ENCODE measurements at regions not wholly inside any gene's neighbourhood (a gene's known extent, or its start where the extent isn't known, plus 50 kb on each side); places are given as distances from the start of the nearest gene placed in this dataset.

GRCh38 chr9:82146677-82147076 lies 158.1 kb downstream of the SPATA31D1 start:
- ChIA-PET POLR2A (no interaction called here), CTCF (no interaction called here)
- peaks cover 8% of the 10 kb centered on the region for H3K4me1 ChIP-seq (ENCODE audit: control insufficient read depth, insufficient read depth, low read length)

GRCh38 chr9:82147798-82148425 lies 159.3 kb downstream of the SPATA31D1 start:
- peaks cover 8% of the 10 kb centered on the region for H3K4me1 ChIP-seq (ENCODE audit: control insufficient read depth, insufficient read depth, low read length)
- no peaks in the 10 kb centered on the region for H3K36me3 ChIP-seq (ENCODE audit: control insufficient read depth in 2 of 2, insufficient read depth in 1 of 2, low read length in 2 of 2)
- ChIA-PET POLR2A (no interaction called here), CTCF (no interaction called here)
- no peaks in the 10 kb centered on the region for H3K9me3 ChIP-seq (ENCODE audit: control insufficient read depth, insufficient read depth, low read depth, low read length)
- H3K27ac ChIP-seq (ENCODE audit: extremely low read depth, low read depth, low read length), result no peak overlapping the region
- TF ChIP-seq SP2 (tag by site-specific recombination; IDR thresholded peaks at IDR 0.05) (no peak), ZNF274 (IDR thresholded peaks at IDR 0.05; ENCODE audit: low read length) (no peak), ZNF274 (tag by site-specific recombination; IDR thresholded peaks at IDR 0.05; ENCODE audit: borderline replicate concordance) (no peak), ZSCAN16 (tag by site-specific recombination; IDR thresholded peaks at IDR 0.05) (no peak), ZNF596 (tag by site-specific recombination; IDR thresholded peaks at IDR 0.05) (no peak), ZBTB1 (tag by site-specific recombination; IDR thresholded peaks at IDR 0.05) (no peak)
- H3K4me3 ChIP-seq (ENCODE audit: low read depth, low read length), result no peak overlapping the region

More at GRCh38 chr9:82146677-82147076, 158.1 kb downstream of the SPATA31D1 start:
- no peak overlapping the region for H3K27ac ChIP-seq (ENCODE audit: extremely low read depth, low read depth, low read length)
- H3K9me3 ChIP-seq (ENCODE audit: control insufficient read depth, insufficient read depth, low read depth, low read length), result no peaks in the 10 kb centered on the region
- H3K36me3 ChIP-seq (ENCODE audit: control insufficient read depth in 2 of 2, insufficient read depth in 1 of 2, low read length in 2 of 2), result no peaks in the 10 kb centered on the region
- TF ChIP-seq SALL2 (tag by site-specific recombination; IDR thresholded peaks at IDR 0.05; ENCODE audit: borderline replicate concordance), result no peak
- TF ChIP-seq ZNF19 (tag by site-specific recombination; IDR thresholded peaks at IDR 0.05; ENCODE audit: low read depth), result no peak
- TF ChIP-seq ZNF174 (tag by site-specific recombination; IDR thresholded peaks at IDR 0.05), result no peak
- TF ChIP-seq ZNF10 (tag by site-specific recombination; IDR thresholded peaks at IDR 0.05), result no peak
- H3K4me3 ChIP-seq (ENCODE audit: low read depth, low read length), result no peak overlapping the region

GRCh38 chr9:82148426-82148810 lies 159.8 kb downstream of the SPATA31D1 start:
- Histone ChIP-seq H3K9me3 (ENCODE audit: control insufficient read depth, insufficient read depth, low read depth, low read length) (no peaks in the 10 kb centered on the region), H3K27ac (ENCODE audit: extremely low read depth, low read depth, low read length) (no peak overlapping the region), H3K4me3 (ENCODE audit: low read depth, low read length) (no peak overlapping the region), H3K36me3 (ENCODE audit: control insufficient read depth in 2 of 2, insufficient read depth in 1 of 2, low read length in 2 of 2) (no peaks in the 10 kb centered on the region), H3K4me1 (ENCODE audit: control insufficient read depth, insufficient read depth, low read length) (peaks cover 8% of the 10 kb centered on the region)
- ChIA-PET CTCF (no interaction called here), POLR2A (interaction anchor here (1.3 kb wide), 1 partner anchor 9 kb away, joined by 3 read pairs; no protein-coding TSS in a partner anchor)
- TF ChIP-seq PRDM1 (tag by site-specific recombination; IDR thresholded peaks at IDR 0.05), result 0 out of 2 replicates have a peak, but pooled peaks have one; percentile 36
- no peak for TF ChIP-seq ZNF404 (tag by site-specific recombination; IDR thresholded peaks at IDR 0.05)

- Histone ChIP-seq H3K27ac (ENCODE audit: extremely low read depth, low read depth, low read length) (peak overlapping the region; percentile 17; the same call in 1 of the 2 replicates), H3K36me3 (ENCODE audit: control insufficient read depth in 2 of 2, insufficient read depth in 1 of 2, low read length in 2 of 2) (no peaks in the 10 kb centered on the region), H3K9me3 (ENCODE audit: control insufficient read depth, insufficient read depth, low read depth, low read length) (no peaks in the 10 kb centered on the region), H3K4me3 (ENCODE audit: low read depth, low read length) (no peak overlapping the region), H3K4me1 (ENCODE audit: control insufficient read depth, insufficient read depth, low read length) (peaks cover 8% of the 10 kb centered on the region)
- CTCF ChIA-PET, result interaction anchor here (0.6 kb wide), 1 partner anchor 7 kb away, joined by 3 read pairs; no protein-coding TSS in a partner anchor
- POLR2A ChIA-PET, result interaction anchor here (1.3 kb wide), 1 partner anchor 9 kb away, joined by 3 read pairs; no protein-coding TSS in a partner anchor
- TF ChIP-seq SP7 (tag by site-specific recombination; IDR thresholded peaks at IDR 0.05) (peak; percentile 82), ZSCAN4 (tag by site-specific recombination; IDR thresholded peaks at IDR 0.05) (no peak), GLI2 (tag by site-specific recombination; IDR thresholded peaks at IDR 0.05; ENCODE audit: borderline replicate concordance, low read depth) (no peak), ZNF416 (tag by site-specific recombination; IDR thresholded peaks at IDR 0.05) (no peak), KLF9 (tag by site-specific recombination; IDR thresholded peaks at IDR 0.05; ENCODE audit: low read depth) (no peak), ZNF18 (tag by site-specific recombination; IDR thresholded peaks at IDR 0.05) (no peak), ZNF629 (tag by site-specific recombination; IDR thresholded peaks at IDR 0.05) (peak; percentile 52), FEZF1 (tag by site-specific recombination; IDR thresholded peaks at IDR 0.05) (peak; percentile 56; the same call in 1 of the 2 replicates), ZNF184 (tag by site-specific recombination; IDR thresholded peaks at IDR 0.05) (no peak), RBAK (tag by site-specific recombination; IDR thresholded peaks at IDR 0.05) (no peak), ZNF610 (tag by site-specific recombination; IDR thresholded peaks at IDR 0.05; ENCODE audit: borderline replicate concordance) (0 out of 2 replicates have a peak, but pooled peaks have one; percentile 20), ZEB2 (tag by site-specific recombination; IDR thresholded peaks at IDR 0.05) (no peak; the same call in 1 of the 2 replicates), ZNF704 (tag by site-specific recombination; IDR thresholded peaks at IDR 0.05) (no peak), MZF1 (tag by site-specific recombination; IDR thresholded peaks at IDR 0.05; ENCODE audit: borderline replicate concordance) (peak; percentile 100)
Measured at GRCh38 chr9:82148901-82149461, 160.4 kb downstream of the SPATA31D1 start.
